Neural progenitor cell (in vitro differentiated cells): ENCODE measurements at regions not wholly inside any gene's neighbourhood (a gene's known extent, or its start where the extent isn't known, plus 50 kb on each side); places are given as distances from the start of the nearest gene placed in this dataset.
"Not testable (repeated sequence)": the region's sequence is repeated elsewhere in the genome, so short reads cannot be mapped to it uniquely, and the experiment has no call there.

Experiments
- DNase-seq: peaks from one replicate; pipeline ENCODE4 v3.0.0-alpha.2; 2016; ENCODE audit warnings: low spot score
- H2AFZ ChIP-seq: fragments of 200-600 bp; sonication (generic); replicated peaks from 2 replicates; pipeline ENCODE4 v1.6.1; 2016; ENCODE audit warnings: antibody characterized with exemption
- H3F3A ChIP-seq: fragments of 200-600 bp; sonication (generic); 2 replicates; pipeline ENCODE4 v1.6.1; 2016; ENCODE audit warnings: antibody characterized with exemption, low read depth
- H3K27ac ChIP-seq: fragments of 200-600 bp; sonication (generic); 2 replicates; pipeline ENCODE4 v1.5.1; 2016; ENCODE audit warnings: mild to moderate bottlenecking
- H3K27me3 ChIP-seq: fragments of 200-600 bp; sonication (generic); 2 replicates; pipeline ENCODE4 v1.6.1; 2016; ENCODE audit warnings: mild to moderate bottlenecking, moderate library complexity
- H3K36me3 ChIP-seq: fragments of 200-600 bp; sonication (generic); 2 replicates; pipeline ENCODE4 v1.5.1; 2016
- H3K4me1 ChIP-seq: fragments of 200-600 bp; sonication (generic); 2 replicates; pipeline ENCODE4 v1.6.1; 2016; ENCODE audit warnings: mixed run types
- H3K4me2 ChIP-seq: fragments of 200-600 bp; sonication (generic); 2 replicates; pipeline ENCODE4 v1.6.1; 2016
- H3K4me3 ChIP-seq: fragments of 200-600 bp; sonication (generic); 2 replicates; pipeline ENCODE4 v1.5.1; 2016
- H3K79me2 ChIP-seq: fragments of 200-600 bp; sonication (generic); 2 replicates; pipeline ENCODE4 v1.6.1; 2016; ENCODE audit warnings: low read depth
- H3K9ac ChIP-seq: fragments of 200-600 bp; sonication (generic); 2 replicates; pipeline ENCODE4 v1.6.1; 2016
- H3K9me3 ChIP-seq: fragments of 200-600 bp; sonication (generic); 2 replicates; pipeline ENCODE4 v1.5.1; 2016; ENCODE audit warnings: low read depth
- H4K20me1 ChIP-seq: fragments of 200-600 bp; sonication (generic); 2 replicates; pipeline ENCODE4 v1.6.1; 2016; ENCODE audit warnings: low read depth
- H3K27ac Mint-ChIP-seq: 3 replicates; pipeline ENCODE4 v1.8.0; 2021; ENCODE audit warnings: mixed read lengths
- H3K27me3 Mint-ChIP-seq: 2 replicates; pipeline ENCODE4 v1.8.0; 2022; ENCODE audit warnings: low read depth, mild to moderate bottlenecking, inconsistent platforms, moderate library complexity, mixed read lengths; ENCODE audit not compliant: insufficient read depth
- H3K36me3 Mint-ChIP-seq: 3 replicates; pipeline ENCODE4 v1.8.0; 2021; ENCODE audit warnings: mixed read lengths
- H3K4me1 Mint-ChIP-seq: 3 replicates; pipeline ENCODE4 v1.8.0; 2021; ENCODE audit warnings: mixed read lengths
- H3K4me3 Mint-ChIP-seq: 3 replicates; pipeline ENCODE4 v1.8.0; 2021; ENCODE audit warnings: mild to moderate bottlenecking, moderate library complexity, mixed read lengths
- H3K9me3 Mint-ChIP-seq: 3 replicates; pipeline ENCODE4 v1.8.0; 2020; ENCODE audit warnings: mixed read lengths
- CTCF ChIP-seq: fragments of 200-600 bp; sonication (generic); IDR thresholded peaks from 2 replicates; pipeline ENCODE4 v1.5.1; 2017; ENCODE audit warnings: antibody characterized with exemption, mild to moderate bottlenecking
- EZH2 ChIP-seq: fragments of 200-600 bp; sonication (generic); IDR thresholded peaks from 2 replicates; pipeline ENCODE4 v1.6.1; 2017; ENCODE audit warnings: antibody characterized with exemption, mild to moderate bottlenecking, moderate library complexity
- EZH2phosphoT487 ChIP-seq: fragments of 200-600 bp; sonication (generic); IDR thresholded peaks from 2 replicates; pipeline ENCODE4 v1.6.1; 2017; ENCODE audit warnings: antibody characterized with exemption

DNA sequence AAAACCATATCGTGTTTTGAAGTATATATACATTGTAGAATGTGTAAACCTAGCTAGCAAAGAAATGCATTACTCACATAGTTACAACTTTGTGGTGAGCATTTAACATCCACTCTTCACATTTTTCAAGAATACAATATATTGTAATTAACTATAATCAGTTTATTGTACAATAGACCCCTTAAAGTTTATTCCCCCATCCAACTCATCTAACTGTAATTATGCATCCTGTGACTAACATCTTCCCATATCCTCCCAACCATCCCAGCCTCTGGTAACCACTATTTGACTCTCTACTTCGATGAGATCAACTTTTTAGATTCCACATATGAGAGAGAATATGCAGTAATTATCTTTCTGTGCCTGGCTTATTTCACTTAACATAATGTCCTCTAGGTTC, 526.4 kb downstream of the KIF20B start:
- Mint-ChIP-seq H3K4me1 (peaks cover 14% of the 10 kb centered on the region), H3K9me3 (peaks cover 4% of the 10 kb centered on the region)
- no peak for TF ChIP-seq EZH2phosphoT487
- TF ChIP-seq CTCF: no peak
- no peak for TF ChIP-seq EZH2

DNA sequence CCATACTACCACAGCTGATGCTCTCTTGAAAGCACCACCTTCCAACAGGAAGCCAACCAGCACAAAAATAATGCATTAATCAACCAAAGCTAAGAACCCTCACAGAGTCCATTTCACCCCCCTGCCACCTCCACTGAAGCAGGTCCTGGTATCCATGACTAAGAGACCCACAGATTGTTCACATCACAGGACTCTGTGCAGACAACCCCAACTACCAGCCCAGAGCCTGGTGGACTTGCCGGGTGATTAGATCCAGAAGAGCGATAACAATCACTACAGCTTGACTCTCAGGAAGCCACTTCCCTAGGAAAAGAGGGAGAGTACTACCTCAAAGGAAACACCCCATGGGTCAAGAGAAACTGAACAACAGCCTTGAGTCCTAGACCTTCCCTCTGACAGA, 528.1 kb downstream of the KIF20B start:
- H3F3A ChIP-seq: no peaks in the 10 kb centered on the region
- H3K4me1 Mint-ChIP-seq: peaks cover 7% of the 10 kb centered on the region

More for the DNA sequence above, 526.4 kb downstream of the KIF20B start:
- H2AFZ ChIP-seq: no peak overlapping the region
- no peak overlapping the region for H3K4me3 ChIP-seq
- Mint-ChIP-seq H3K27me3 (no peaks in the 10 kb centered on the region), H3K4me3 (no peak overlapping the region), H3K36me3 (no peaks in the 10 kb centered on the region), H3K27ac (no peak overlapping the region)
- DNase-seq: no peak
- no peaks in the 10 kb centered on the region for H3K36me3 ChIP-seq
- H3K4me1 ChIP-seq: no peaks in the 10 kb centered on the region
- no peaks in the 10 kb centered on the region for H3K27me3 ChIP-seq
- no peak overlapping the region for H3K4me2 ChIP-seq
- H3F3A ChIP-seq: no peaks in the 10 kb centered on the region
- H3K9me3 ChIP-seq: no peaks in the 10 kb centered on the region
- no peaks in the 10 kb centered on the region for H3K79me2 ChIP-seq
- no peaks in the 10 kb centered on the region for H4K20me1 ChIP-seq
- no peak overlapping the region for H3K27ac ChIP-seq
- no peak overlapping the region for H3K9ac ChIP-seq

DNA sequence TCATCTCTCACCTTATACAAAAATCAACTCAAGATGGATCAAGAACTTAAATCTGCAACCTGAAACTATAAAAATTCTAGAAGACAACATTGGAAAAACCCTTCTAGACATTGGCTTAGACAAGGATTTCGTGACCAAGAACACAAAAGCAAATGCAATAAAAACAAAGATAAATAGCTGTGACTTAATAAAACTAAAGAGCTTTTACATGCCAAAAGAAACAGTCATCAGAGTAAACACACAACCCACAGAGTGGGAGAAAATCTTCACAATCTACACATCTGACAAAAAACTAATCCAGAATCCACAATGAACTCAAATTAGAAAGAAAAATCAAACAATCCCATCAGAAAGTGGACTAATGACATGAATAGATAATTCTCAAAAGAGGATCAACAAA, 532.4 kb downstream of the KIF20B start:
- H3K4me1 ChIP-seq, H3K4me2 ChIP-seq, H4K20me1 ChIP-seq, H3K9ac ChIP-seq, H3K27me3 Mint-ChIP-seq, DNase-seq, H3K4me3 ChIP-seq, H3K79me2 ChIP-seq, H2AFZ ChIP-seq, H3F3A ChIP-seq, H3K27ac ChIP-seq, H3K27ac Mint-ChIP-seq, H3K27me3 ChIP-seq, H3K4me3 Mint-ChIP-seq, H3K9me3 ChIP-seq, H3K36me3 ChIP-seq, H3K4me1 Mint-ChIP-seq, H3K36me3 Mint-ChIP-seq: not testable (repeated sequence)
- peaks cover 10% of the 10 kb centered on the region for H3K9me3 Mint-ChIP-seq

More for the DNA sequence above, 528.1 kb downstream of the KIF20B start:
- no peaks in the 10 kb centered on the region for H3K9me3 ChIP-seq
- no peak for DNase-seq
- H3K79me2 ChIP-seq: no peaks in the 10 kb centered on the region
- H3K4me1 ChIP-seq: no peaks in the 10 kb centered on the region
- H3K36me3 ChIP-seq: no peaks in the 10 kb centered on the region
- no peak overlapping the region for H3K27ac Mint-ChIP-seq
- no peak overlapping the region for H3K4me2 ChIP-seq
- H3K9me3 Mint-ChIP-seq: peaks cover 8% of the 10 kb centered on the region
- no peak overlapping the region for H3K4me3 ChIP-seq
- H3K27me3 ChIP-seq: no peaks in the 10 kb centered on the region
- H2AFZ ChIP-seq: no peak overlapping the region
- TF ChIP-seq CTCF (no peak), EZH2 (no peak), EZH2phosphoT487 (no peak)
- H3K9ac ChIP-seq: no peak overlapping the region
- no peak overlapping the region for H3K4me3 Mint-ChIP-seq
- no peaks in the 10 kb centered on the region for H3K36me3 Mint-ChIP-seq
- no peaks in the 10 kb centered on the region for H4K20me1 ChIP-seq
- H3K27me3 Mint-ChIP-seq: no peaks in the 10 kb centered on the region
- no peak overlapping the region for H3K27ac ChIP-seq

DNA sequence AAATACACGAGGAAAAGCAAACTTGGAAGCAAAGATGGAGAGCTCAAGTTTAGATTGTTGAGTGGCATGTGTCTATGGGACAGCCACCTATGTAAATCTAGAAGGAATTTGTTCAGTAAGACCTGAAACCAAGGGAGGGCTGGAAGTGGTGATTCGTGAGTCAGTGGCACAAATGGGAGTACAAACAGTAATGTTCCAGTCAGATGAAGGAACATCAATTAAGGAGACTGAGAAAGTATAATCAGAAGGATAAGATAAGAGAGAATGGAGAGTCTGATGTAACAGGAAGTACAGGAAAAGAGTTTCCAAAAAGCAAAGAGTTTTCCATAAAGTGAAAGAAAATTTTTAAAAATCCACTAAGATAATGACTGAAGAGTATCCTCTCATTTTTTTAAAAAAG, 544.2 kb downstream of the KIF20B start:
- H3K4me2 ChIP-seq: no peak overlapping the region
- DNase-seq: no peak
- no peaks in the 10 kb centered on the region for H3K4me1 ChIP-seq
- H3K36me3 ChIP-seq: no peaks in the 10 kb centered on the region
- no peaks in the 10 kb centered on the region for H3K27me3 ChIP-seq
- H3K4me1 Mint-ChIP-seq: no peaks in the 10 kb centered on the region
- H3K27ac Mint-ChIP-seq: no peak overlapping the region
- no peak overlapping the region for H3K27ac ChIP-seq
- no peak overlapping the region for H3K4me3 ChIP-seq
- H3K9me3 Mint-ChIP-seq: peaks cover 2% of the 10 kb centered on the region
- no peak overlapping the region for H3K4me3 Mint-ChIP-seq
- H4K20me1 ChIP-seq: no peaks in the 10 kb centered on the region
- H3K79me2 ChIP-seq: no peaks in the 10 kb centered on the region
- H3K27me3 Mint-ChIP-seq: no peaks in the 10 kb centered on the region
- no peaks in the 10 kb centered on the region for H3K9me3 ChIP-seq
- no peak overlapping the region for H3K9ac ChIP-seq
- H3F3A ChIP-seq: no peaks in the 10 kb centered on the region
- H2AFZ ChIP-seq: no peak overlapping the region
- TF ChIP-seq CTCF: no peak
- no peak for TF ChIP-seq EZH2
- TF ChIP-seq EZH2phosphoT487: no peak
- no peaks in the 10 kb centered on the region for H3K36me3 Mint-ChIP-seq

- not testable (repeated sequence) for H3K9ac ChIP-seq, H3K27me3 Mint-ChIP-seq, H3K4me3 Mint-ChIP-seq, H3K36me3 ChIP-seq, H3K36me3 Mint-ChIP-seq, H3K27me3 ChIP-seq, H3K27ac ChIP-seq, H3F3A ChIP-seq, H3K4me3 ChIP-seq, H3K27ac Mint-ChIP-seq, H3K4me1 Mint-ChIP-seq, H3K79me2 ChIP-seq, H3K4me1 ChIP-seq, DNase-seq, H3K4me2 ChIP-seq, H3K9me3 ChIP-seq, H4K20me1 ChIP-seq
- peak overlapping the region; percentile 50 for H2AFZ ChIP-seq
- peaks cover 12% of the 10 kb centered on the region for H3K9me3 Mint-ChIP-seq
Observed at GRCh38 chr10:90250784-90251183, 549.4 kb downstream of the KIF20B start.
